GM23338 (cell line): ENCODE measurements at regions not wholly inside any gene's neighbourhood (a gene's known extent, or its start where the extent isn't known, plus 50 kb on each side); places are given as distances from the start of the nearest gene placed in this dataset.

Source experiments
- ATAC-seq: fragments of 200-7000 bp; cut with Tn5 transposase; 3 replicates; pipeline ENCODE4 v1.9.1; 2020
- DNase-seq: peaks from one replicate; pipeline ENCODE4 v3.0.0-alpha.2; 2015; ENCODE audit warnings: low spot score
- H2AFZ ChIP-seq: fragments of 200-600 bp; sonication (generic); 2 replicates; pipeline ENCODE4 v1.8.0; 2016; ENCODE audit warnings: antibody characterized with exemption, mild to moderate bottlenecking, moderate library complexity
- H3F3A ChIP-seq: fragments of 200-600 bp; sonication (generic); replicated peaks from 2 replicates; pipeline ENCODE4 v1.8.0; 2017; ENCODE audit warnings: antibody characterized with exemption, mixed run types, low read depth
- H3K27ac ChIP-seq: fragments of 200-600 bp; sonication (generic); 2 replicates; pipeline ENCODE4 v1.6.1; 2016; ENCODE audit warnings: low read depth
- H3K27me3 ChIP-seq: fragments of 200-600 bp; sonication (generic); 2 replicates; pipeline ENCODE4 v1.8.0; 2016; ENCODE audit warnings: mild to moderate bottlenecking, mixed run types, moderate library complexity; ENCODE audit not compliant: insufficient read depth
- H3K36me3 ChIP-seq: fragments of 200-600 bp; sonication (generic); 2 replicates; pipeline ENCODE4 v1.8.0; 2016; ENCODE audit warnings: mild to moderate bottlenecking; ENCODE audit not compliant: insufficient read depth
- H3K4me1 ChIP-seq: fragments of 200-600 bp; sonication (generic); 2 replicates; pipeline ENCODE4 v1.8.0; 2016; ENCODE audit warnings: mild to moderate bottlenecking, moderate library complexity; ENCODE audit not compliant: insufficient read depth
- H3K4me2 ChIP-seq: fragments of 200-600 bp; sonication (generic); 2 replicates; pipeline ENCODE4 v1.7.1; 2017; ENCODE audit warnings: mixed run types
- H3K4me3 ChIP-seq: fragments of 200-600 bp; sonication (generic); 2 replicates; pipeline ENCODE4 v1.6.1; 2016; ENCODE audit warnings: mixed run types
- H3K79me2 ChIP-seq: fragments of 200-600 bp; sonication (generic); replicated peaks from 2 replicates; pipeline ENCODE4 v1.8.0; 2017; ENCODE audit warnings: mild to moderate bottlenecking; ENCODE audit not compliant: insufficient read depth
- H3K9me2 ChIP-seq: fragments of 200-600 bp; sonication (generic); 2 replicates; pipeline ENCODE4 v1.8.0; 2017; ENCODE audit not compliant: insufficient read depth
- H4K20me1 ChIP-seq: fragments of 200-600 bp; sonication (generic); replicated peaks from 2 replicates; pipeline ENCODE4 v1.8.0; 2017; ENCODE audit warnings: mild to moderate bottlenecking; ENCODE audit not compliant: insufficient read depth
- H3K27ac Mint-ChIP-seq: 2 replicates; pipeline ENCODE4 v1.8.0; 2020; ENCODE audit warnings: inconsistent platforms, mild to moderate bottlenecking, moderate library complexity, mixed read lengths
- H3K27me3 Mint-ChIP-seq: 3 replicates; pipeline ENCODE4 v1.8.0; 2022; ENCODE audit warnings: low read depth, mild to moderate bottlenecking, moderate library complexity, mixed read lengths, inconsistent platforms; ENCODE audit not compliant: insufficient read depth, poor library complexity
- H3K36me3 Mint-ChIP-seq: 3 replicates; pipeline ENCODE4 v1.8.0; 2021; ENCODE audit warnings: low read depth, mild to moderate bottlenecking, inconsistent platforms, moderate library complexity, mixed read lengths
- H3K4me1 Mint-ChIP-seq: 3 replicates; pipeline ENCODE4 v1.8.0; 2020; ENCODE audit warnings: mild to moderate bottlenecking, inconsistent platforms, mixed read lengths
- H3K4me3 Mint-ChIP-seq: 3 replicates; pipeline ENCODE4 v1.8.0; 2021; ENCODE audit warnings: moderate library complexity, mild to moderate bottlenecking, inconsistent platforms, mixed read lengths
- H3K9me3 Mint-ChIP-seq: 3 replicates; pipeline ENCODE4 v1.8.0; 2020; ENCODE audit warnings: moderate library complexity, mild to moderate bottlenecking, inconsistent platforms, mixed read lengths
- CREB1 ChIP-seq: fragments of 250-450 bp; sonication (Bioruptor Pico); IDR thresholded peaks from 2 replicates; pipeline ENCODE4 v1.5.0; 2020; ENCODE audit warnings: low read depth, mild to moderate bottlenecking, moderate library complexity
- EZH2 ChIP-seq: fragments of 200-600 bp; sonication (generic); IDR thresholded peaks from one replicate; pipeline ENCODE4 v1.8.0; 2017; ENCODE audit warnings: antibody characterized with exemption, mild to moderate bottlenecking, low read depth; ENCODE audit not compliant: unreplicated experiment
- EZH2phosphoT487 ChIP-seq: fragments of 200-600 bp; sonication (generic); IDR thresholded peaks from one replicate; pipeline ENCODE4 v1.8.1; 2018; ENCODE audit warnings: antibody characterized with exemption; ENCODE audit not compliant: unreplicated experiment
- JUNB ChIP-seq: IDR thresholded peaks from one replicate; pipeline ENCODE4 v1.6.1; 2016; ENCODE audit warnings: antibody characterized with exemption; ENCODE audit not compliant: unreplicated experiment
- NANOG ChIP-seq: IDR thresholded peaks from 2 replicates; pipeline ENCODE4 v1.6.1; 2016; ENCODE audit warnings: antibody characterized with exemption, borderline replicate concordance
- POLR2AphosphoS5 ChIP-seq: IDR thresholded peaks from 2 replicates; pipeline ENCODE4 v1.6.1; 2016; ENCODE audit warnings: antibody characterized with exemption, low read depth
- STAT1 ChIP-seq: IDR thresholded peaks from one replicate; pipeline ENCODE4 v1.6.1; 2016; ENCODE audit warnings: antibody characterized with exemption; ENCODE audit not compliant: unreplicated experiment
- ZNF114 ChIP-seq: fragments of 250-450 bp; sonication (Bioruptor Pico); IDR thresholded peaks from 2 replicates; pipeline ENCODE4 v1.5.0; 2020; ENCODE audit warnings: mild to moderate bottlenecking, moderate library complexity
- ZNF331 ChIP-seq: fragments of 250-450 bp; sonication (Bioruptor Pico); IDR thresholded peaks from 2 replicates; pipeline ENCODE4 v1.5.0; 2020; ENCODE audit warnings: low read depth, mild to moderate bottlenecking, moderate library complexity
- TF ChIP-seq, protein P1 (sequence below), 2 experiments: fragments of 200-600 bp in 1 of 2; sonication (generic) in 1 of 2; conservative IDR thresholded peaks; 2 replicates each; pipeline versions ENCODE4 v1.5.1 to v1.6.1; 2016 to 2017; ENCODE audit warnings: antibody characterized with exemption in 2 of 2, low read depth in 2 of 2, mild to moderate bottlenecking in 2 of 2, moderate library complexity in 1 of 2
- TF ChIP-seq, protein P2 (sequence below): IDR thresholded peaks from 2 replicates; pipeline ENCODE4 v1.6.1; 2016; ENCODE audit warnings: antibody characterized with exemption
- TF ChIP-seq, protein P3 (sequence below): fragments of 250-450 bp; sonication (Bioruptor Pico); IDR thresholded peaks from 2 replicates; pipeline ENCODE4 v1.5.0; 2020; ENCODE audit warnings: mild to moderate bottlenecking, moderate library complexity
- TF ChIP-seq, protein P4 (sequence below): IDR thresholded peaks from one replicate; pipeline ENCODE4 v1.6.1; 2018; ENCODE audit warnings: antibody characterized with exemption; ENCODE audit not compliant: unreplicated experiment

DNA sequence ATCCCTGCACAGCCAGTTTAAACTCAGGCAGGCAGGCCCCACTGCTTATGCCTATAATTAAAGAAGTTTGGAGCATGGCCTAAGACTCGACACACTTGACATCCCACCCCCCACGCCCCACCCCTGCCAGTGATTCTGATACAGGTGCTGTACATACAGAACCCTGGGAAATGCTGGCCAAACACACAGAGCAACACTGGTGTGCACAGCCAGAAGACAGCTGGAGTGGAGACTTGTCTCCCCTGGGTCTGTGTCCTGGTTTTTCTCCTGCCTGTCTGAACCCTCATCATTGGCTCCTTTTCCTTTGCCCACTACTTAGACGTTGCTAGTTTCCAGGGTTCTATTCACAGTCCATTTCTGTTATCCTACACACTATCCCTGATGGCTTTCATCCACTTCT, 76.8 kb downstream of the DLEU7 start:
- H3K4me3 Mint-ChIP-seq: no peak overlapping the region
- TF ChIP-seq ZNF114 (no peak), CREB1 (CRISPR knock-in tag) (no peak), JUNB (no peak), POLR2AphosphoS5 (no peak), NANOG (no peak), EZH2phosphoT487 (no peak), EZH2 (no peak), ZNF331 (no peak), STAT1 (no peak)
- TF ChIP-seq, protein P1, sequence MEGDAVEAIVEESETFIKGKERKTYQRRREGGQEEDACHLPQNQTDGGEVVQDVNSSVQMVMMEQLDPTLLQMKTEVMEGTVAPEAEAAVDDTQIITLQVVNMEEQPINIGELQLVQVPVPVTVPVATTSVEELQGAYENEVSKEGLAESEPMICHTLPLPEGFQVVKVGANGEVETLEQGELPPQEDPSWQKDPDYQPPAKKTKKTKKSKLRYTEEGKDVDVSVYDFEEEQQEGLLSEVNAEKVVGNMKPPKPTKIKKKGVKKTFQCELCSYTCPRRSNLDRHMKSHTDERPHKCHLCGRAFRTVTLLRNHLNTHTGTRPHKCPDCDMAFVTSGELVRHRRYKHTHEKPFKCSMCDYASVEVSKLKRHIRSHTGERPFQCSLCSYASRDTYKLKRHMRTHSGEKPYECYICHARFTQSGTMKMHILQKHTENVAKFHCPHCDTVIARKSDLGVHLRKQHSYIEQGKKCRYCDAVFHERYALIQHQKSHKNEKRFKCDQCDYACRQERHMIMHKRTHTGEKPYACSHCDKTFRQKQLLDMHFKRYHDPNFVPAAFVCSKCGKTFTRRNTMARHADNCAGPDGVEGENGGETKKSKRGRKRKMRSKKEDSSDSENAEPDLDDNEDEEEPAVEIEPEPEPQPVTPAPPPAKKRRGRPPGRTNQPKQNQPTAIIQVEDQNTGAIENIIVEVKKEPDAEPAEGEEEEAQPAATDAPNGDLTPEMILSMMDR (conservative IDR thresholded peaks at IDR 0.05; ENCODE audit: low read depth in 2 of 2): no peak
- TF ChIP-seq, protein P2, sequence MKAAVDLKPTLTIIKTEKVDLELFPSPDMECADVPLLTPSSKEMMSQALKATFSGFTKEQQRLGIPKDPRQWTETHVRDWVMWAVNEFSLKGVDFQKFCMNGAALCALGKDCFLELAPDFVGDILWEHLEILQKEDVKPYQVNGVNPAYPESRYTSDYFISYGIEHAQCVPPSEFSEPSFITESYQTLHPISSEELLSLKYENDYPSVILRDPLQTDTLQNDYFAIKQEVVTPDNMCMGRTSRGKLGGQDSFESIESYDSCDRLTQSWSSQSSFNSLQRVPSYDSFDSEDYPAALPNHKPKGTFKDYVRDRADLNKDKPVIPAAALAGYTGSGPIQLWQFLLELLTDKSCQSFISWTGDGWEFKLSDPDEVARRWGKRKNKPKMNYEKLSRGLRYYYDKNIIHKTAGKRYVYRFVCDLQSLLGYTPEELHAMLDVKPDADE: no peak
- TF ChIP-seq, protein P3, sequence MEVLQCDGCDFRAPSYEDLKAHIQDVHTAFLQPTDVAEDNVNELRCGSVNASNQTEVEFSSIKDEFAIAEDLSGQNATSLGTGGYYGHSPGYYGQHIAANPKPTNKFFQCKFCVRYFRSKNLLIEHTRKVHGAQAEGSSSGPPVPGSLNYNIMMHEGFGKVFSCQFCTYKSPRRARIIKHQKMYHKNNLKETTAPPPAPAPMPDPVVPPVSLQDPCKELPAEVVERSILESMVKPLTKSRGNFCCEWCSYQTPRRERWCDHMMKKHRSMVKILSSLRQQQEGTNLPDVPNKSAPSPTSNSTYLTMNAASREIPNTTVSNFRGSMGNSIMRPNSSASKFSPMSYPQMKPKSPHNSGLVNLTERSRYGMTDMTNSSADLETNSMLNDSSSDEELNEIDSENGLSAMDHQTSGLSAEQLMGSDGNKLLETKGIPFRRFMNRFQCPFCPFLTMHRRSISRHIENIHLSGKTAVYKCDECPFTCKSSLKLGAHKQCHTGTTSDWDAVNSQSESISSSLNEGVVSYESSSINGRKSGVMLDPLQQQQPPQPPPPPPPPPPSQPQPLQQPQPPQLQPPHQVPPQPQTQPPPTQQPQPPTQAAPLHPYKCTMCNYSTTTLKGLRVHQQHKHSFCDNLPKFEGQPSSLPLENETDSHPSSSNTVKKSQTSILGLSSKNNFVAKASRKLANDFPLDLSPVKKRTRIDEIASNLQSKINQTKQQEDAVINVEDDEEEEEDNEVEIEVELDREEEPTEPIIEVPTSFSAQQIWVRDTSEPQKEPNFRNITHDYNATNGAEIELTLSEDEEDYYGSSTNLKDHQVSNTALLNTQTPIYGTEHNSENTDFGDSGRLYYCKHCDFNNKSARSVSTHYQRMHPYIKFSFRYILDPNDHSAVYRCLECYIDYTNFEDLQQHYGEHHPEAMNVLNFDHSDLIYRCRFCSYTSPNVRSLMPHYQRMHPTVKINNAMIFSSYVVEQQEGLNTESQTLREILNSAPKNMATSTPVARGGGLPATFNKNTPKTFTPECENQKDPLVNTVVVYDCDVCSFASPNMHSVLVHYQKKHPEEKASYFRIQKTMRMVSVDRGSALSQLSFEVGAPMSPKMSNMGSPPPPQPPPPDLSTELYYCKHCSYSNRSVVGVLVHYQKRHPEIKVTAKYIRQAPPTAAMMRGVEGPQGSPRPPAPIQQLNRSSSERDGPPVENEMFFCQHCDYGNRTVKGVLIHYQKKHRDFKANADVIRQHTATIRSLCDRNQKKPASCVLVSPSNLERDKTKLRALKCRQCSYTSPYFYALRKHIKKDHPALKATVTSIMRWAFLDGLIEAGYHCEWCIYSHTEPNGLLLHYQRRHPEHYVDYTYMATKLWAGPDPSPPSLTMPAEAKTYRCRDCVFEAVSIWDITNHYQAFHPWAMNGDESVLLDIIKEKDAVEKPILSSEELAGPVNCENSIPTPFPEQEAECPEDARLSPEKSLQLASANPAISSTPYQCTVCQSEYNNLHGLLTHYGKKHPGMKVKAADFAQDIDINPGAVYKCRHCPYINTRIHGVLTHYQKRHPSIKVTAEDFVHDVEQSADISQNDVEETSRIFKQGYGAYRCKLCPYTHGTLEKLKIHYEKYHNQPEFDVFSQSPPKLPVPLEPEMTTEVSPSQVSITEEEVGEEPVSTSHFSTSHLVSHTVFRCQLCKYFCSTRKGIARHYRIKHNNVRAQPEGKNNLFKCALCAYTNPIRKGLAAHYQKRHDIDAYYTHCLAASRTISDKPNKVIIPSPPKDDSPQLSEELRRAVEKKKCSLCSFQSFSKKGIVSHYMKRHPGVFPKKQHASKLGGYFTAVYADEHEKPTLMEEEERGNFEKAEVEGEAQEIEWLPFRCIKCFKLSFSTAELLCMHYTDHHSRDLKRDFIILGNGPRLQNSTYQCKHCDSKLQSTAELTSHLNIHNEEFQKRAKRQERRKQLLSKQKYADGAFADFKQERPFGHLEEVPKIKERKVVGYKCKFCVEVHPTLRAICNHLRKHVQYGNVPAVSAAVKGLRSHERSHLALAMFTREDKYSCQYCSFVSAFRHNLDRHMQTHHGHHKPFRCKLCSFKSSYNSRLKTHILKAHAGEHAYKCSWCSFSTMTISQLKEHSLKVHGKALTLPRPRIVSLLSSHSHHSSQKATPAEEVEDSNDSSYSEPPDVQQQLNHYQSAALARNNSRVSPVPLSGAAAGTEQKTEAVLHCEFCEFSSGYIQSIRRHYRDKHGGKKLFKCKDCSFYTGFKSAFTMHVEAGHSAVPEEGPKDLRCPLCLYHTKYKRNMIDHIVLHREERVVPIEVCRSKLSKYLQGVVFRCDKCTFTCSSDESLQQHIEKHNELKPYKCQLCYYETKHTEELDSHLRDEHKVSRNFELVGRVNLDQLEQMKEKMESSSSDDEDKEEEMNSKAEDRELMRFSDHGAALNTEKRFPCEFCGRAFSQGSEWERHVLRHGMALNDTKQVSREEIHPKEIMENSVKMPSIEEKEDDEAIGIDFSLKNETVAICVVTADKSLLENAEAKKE: no peak
- TF ChIP-seq, protein P4, sequence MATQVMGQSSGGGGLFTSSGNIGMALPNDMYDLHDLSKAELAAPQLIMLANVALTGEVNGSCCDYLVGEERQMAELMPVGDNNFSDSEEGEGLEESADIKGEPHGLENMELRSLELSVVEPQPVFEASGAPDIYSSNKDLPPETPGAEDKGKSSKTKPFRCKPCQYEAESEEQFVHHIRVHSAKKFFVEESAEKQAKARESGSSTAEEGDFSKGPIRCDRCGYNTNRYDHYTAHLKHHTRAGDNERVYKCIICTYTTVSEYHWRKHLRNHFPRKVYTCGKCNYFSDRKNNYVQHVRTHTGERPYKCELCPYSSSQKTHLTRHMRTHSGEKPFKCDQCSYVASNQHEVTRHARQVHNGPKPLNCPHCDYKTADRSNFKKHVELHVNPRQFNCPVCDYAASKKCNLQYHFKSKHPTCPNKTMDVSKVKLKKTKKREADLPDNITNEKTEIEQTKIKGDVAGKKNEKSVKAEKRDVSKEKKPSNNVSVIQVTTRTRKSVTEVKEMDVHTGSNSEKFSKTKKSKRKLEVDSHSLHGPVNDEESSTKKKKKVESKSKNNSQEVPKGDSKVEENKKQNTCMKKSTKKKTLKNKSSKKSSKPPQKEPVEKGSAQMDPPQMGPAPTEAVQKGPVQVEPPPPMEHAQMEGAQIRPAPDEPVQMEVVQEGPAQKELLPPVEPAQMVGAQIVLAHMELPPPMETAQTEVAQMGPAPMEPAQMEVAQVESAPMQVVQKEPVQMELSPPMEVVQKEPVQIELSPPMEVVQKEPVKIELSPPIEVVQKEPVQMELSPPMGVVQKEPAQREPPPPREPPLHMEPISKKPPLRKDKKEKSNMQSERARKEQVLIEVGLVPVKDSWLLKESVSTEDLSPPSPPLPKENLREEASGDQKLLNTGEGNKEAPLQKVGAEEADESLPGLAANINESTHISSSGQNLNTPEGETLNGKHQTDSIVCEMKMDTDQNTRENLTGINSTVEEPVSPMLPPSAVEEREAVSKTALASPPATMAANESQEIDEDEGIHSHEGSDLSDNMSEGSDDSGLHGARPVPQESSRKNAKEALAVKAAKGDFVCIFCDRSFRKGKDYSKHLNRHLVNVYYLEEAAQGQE: no peak
- H3K4me1 Mint-ChIP-seq: no peaks in the 10 kb centered on the region
- H3K9me2 ChIP-seq: peaks cover 6% of the 10 kb centered on the region; the same call in 1 of the 2 replicates
- H3K27me3 ChIP-seq: no peaks in the 10 kb centered on the region
- no peaks in the 10 kb centered on the region for H3K4me1 ChIP-seq
- DNase-seq (no peak), ATAC-seq (no peak)
- no peaks in the 10 kb centered on the region; the same call in 1 of the 2 replicates for H3K36me3 ChIP-seq
- H3K9me3 Mint-ChIP-seq: no peaks in the 10 kb centered on the region
- peaks cover 4% of the 10 kb centered on the region for H3K27me3 Mint-ChIP-seq
- H3K4me3 ChIP-seq: no peak overlapping the region
- no peaks in the 10 kb centered on the region for H3K79me2 ChIP-seq
- H3K36me3 Mint-ChIP-seq: no peaks in the 10 kb centered on the region
- H4K20me1 ChIP-seq: no peaks in the 10 kb centered on the region
- no peaks in the 10 kb centered on the region for H3F3A ChIP-seq
- H2AFZ ChIP-seq: no peak overlapping the region
- H3K4me2 ChIP-seq: no peak overlapping the region
- H3K27ac ChIP-seq: no peak overlapping the region
- no peak overlapping the region for H3K27ac Mint-ChIP-seq
